ENCODE measurements at regions not wholly inside any gene's neighbourhood (a gene's known extent, or its start where the extent isn't known, plus 50 kb on each side); places are given as distances from the start of the nearest gene placed in this dataset.

DNA sequence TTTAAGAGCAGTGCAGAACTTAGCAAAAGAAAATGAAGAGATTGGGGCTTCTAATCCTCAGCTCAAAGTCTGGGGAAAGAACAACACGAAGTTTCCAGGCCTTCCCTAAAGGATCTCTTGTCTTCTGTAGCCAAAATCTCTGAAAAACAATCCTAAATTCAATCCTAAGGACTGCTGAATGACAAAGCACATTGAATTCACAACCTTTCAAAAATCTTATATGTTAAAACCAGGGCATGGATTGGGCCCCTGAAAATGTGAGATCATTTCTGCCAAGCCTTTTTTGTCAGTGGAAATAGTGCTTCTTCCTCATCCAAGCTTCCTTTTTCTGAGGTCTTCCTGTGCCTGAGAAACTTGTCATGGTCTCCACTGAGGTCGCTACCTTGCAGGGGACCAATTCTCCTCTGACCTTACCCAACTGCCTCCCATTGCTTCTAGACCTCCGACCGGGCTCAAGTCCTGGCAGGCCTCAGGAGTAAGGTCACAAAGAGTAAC is 126.2 kb upstream of the ARID1B start:
- no peak for DNase-seq (ENCODE audit: low read depth in 1 of 2, low spot score in 1 of 2)

DNA sequence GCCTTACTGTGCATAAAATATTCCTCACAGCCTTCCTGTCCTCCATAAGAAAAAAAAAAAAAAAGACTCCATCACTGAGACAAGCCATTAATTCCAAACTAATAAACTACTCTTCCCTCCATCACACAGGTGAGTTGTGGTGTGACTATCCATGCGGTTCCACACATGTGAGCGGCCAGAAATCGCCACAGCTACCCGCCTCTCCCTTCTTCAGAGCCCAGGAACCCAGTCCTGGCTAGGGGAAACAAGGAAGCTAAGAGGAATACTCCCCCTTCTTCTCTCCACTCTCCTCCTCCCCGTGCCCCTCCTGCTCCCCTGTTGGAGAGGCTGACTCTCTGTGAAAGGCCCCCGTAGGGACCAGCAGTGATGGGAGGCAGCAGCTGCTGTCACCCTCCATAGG is 128.6 kb upstream of the ARID1B start:
- DNase-seq (ENCODE audit: low read depth in 1 of 2, low spot score in 1 of 2) = no peak

GRCh38 chr6:156647991-156648390 is 129.2 kb upstream of the ARID1B start:
- no peak for DNase-seq (ENCODE audit: low read depth in 1 of 2, low spot score in 1 of 2)

DNA sequence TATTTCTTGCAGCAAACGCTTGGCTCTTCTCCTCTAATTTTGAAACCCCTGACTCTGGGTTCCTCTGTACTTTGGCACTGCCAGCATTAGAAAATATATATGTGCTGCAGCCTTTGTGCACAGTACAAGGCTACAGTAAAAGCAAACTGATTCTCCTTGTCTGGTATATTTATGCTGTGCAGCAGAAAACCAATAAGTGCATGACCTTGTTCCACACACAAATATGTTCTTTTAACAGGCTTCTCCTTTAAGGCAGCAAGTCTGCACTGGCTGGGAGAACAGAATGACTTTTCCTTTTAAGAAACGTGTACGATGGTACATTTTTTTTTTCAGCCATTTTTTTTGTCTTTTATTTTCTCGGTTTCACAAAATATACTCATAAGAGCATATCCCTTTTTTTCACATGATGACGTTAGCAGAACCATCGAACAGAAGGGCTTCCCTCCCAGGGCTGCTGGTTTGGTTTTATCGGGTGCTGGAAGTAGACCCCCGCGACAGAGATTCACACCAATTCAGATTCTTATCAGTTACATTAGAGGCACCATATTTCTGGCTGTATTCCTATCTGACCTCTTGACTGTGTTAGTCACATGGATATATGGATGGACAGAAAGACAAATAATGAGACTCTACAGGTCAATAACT is 129.9 kb upstream of the ARID1B start:
- DNase-seq (ENCODE audit: low read depth in 1 of 2, low spot score in 1 of 2) = no peak

DNA sequence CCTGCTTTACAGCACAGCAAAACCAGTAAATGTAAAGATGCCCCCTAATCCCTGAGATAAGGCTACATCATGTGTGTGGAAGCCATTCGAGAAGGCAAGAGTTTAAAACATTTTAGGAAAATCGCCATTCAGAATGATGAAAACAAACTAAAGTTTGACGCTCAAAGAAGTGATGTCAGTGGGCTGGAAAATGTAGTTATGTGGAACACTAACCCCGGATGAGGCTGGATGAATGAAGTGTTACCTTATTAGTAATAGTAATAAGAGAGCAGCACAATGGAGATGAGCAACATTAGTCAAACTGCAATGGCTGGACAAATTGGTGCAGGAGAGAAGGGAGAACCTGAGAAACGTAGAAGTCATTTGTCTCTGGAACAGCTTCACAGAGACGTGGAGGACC is 130.7 kb upstream of the ARID1B start:
- DNase-seq (ENCODE audit: low read depth in 1 of 2, low spot score in 1 of 2) = no peak

DNA sequence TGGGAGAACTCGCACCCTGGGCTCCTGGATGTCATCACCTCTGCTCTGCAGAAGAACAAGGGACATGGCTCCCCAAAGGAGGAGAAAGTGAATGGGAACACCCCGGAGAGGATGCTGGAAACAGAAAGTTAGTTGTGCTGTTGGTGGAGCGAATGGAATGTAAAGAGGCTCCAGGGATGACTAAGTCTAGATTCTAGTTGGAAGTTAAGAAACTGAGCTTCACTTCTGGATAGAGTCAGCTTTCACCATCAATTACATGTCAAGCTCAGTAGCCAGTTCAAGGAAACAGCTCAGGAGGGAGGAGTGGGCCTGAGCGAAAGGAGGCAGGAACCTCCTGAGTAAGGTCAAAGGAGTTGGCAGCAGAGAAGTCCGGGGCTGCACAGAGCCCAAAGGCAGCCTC is 132.1 kb upstream of the ARID1B start:
- DNase-seq (ENCODE audit: low read depth in 1 of 2, low spot score in 1 of 2) = no peak

- no peak for DNase-seq (ENCODE audit: low read depth in 1 of 2, low spot score in 1 of 2)
Measured at GRCh38 chr6:156639009-156639721, 138.0 kb upstream of the ARID1B start.

DNA sequence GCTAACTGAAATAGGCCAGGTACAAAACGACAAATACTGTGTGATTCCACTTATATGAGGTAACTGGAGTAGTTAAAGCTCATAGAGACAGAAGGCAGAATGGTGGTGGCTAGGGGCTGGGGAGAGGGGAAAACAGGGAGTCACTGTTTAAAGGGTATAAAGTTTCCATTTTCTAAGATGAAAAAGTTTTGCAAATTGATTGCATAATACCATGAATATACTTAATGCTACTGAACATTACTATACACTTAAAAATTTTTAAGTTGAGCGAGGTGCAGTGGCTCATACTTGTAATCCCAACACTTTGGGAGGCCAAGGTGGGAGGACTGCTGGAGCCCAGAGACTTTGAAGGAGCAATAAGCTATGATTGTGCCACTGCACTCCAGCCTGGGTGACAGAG is 138.6 kb upstream of the ARID1B start:
- DNase-seq (ENCODE audit: low read depth in 1 of 2, low spot score in 1 of 2) = no peak

- no peak for DNase-seq (ENCODE audit: low read depth in 1 of 2, low spot score in 1 of 2)
Measured at GRCh38 chr6:156634951-156635371, 142.2 kb upstream of the ARID1B start.

DNA sequence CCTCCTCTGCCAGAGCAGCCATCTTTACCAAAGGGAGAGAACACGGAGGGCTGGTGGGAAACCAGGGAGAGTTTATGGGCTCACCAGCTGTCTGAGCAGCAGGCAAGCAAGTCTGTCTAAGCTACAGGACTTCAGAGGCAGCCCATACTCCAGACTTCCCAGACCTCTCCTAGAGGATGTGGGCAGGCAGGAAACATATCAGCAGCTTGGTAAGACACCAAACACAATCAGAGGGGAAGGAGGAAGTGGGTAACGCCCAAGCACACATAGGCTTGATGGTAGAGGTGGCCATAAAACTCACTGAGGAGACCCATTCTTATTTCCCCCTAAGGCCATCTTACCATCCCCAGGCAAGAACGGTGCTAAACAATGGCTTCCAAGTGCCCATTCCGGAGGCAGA is 143.1 kb upstream of the ARID1B start:
- no peak for DNase-seq (ENCODE audit: low read depth in 1 of 2, low spot score in 1 of 2)

GRCh38 chr6:156633291-156633690 is 143.9 kb upstream of the ARID1B start:
- no peak for DNase-seq (ENCODE audit: low read depth in 1 of 2, low spot score in 1 of 2)

GRCh38 chr6:156630613-156631302 is 146.4 kb upstream of the ARID1B start:
- DNase-seq (ENCODE audit: low read depth in 1 of 2, low spot score in 1 of 2) = no peak

GRCh38 chr6:156628805-156629204 is 148.4 kb upstream of the ARID1B start:
- DNase-seq (ENCODE audit: low read depth in 1 of 2, low spot score in 1 of 2) = no peak

- DNase-seq (ENCODE audit: low read depth in 1 of 2, low spot score in 1 of 2) = no peak
Measured at GRCh38 chr6:156627524-156627923, 149.7 kb upstream of the ARID1B start.

- DNase-seq (ENCODE audit: low read depth in 1 of 2, low spot score in 1 of 2) = no peak
Measured at GRCh38 chr6:156622185-156622584, 155.0 kb upstream of the ARID1B start.

DNA sequence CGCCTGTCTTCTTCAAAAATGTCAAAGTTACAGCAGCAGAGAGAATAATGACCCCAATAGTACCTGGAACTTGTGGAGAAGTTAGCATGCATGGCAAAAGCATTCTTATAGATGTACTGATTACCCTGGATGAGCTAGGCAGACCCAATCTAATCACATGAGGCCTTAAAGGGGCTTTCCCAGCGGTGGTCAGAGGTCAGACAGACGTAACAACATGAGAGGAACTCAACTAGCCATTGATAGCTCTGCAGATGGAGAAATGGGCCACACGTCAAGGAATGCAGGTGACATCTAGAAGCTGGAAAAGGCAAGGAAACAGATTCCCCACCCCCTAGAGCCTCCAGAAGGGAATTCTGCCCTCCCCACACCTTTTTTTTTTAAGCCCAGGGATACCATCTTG is 156.8 kb upstream of the ARID1B start:
- no peak for DNase-seq (ENCODE audit: low read depth in 1 of 2, low spot score in 1 of 2)

DNA sequence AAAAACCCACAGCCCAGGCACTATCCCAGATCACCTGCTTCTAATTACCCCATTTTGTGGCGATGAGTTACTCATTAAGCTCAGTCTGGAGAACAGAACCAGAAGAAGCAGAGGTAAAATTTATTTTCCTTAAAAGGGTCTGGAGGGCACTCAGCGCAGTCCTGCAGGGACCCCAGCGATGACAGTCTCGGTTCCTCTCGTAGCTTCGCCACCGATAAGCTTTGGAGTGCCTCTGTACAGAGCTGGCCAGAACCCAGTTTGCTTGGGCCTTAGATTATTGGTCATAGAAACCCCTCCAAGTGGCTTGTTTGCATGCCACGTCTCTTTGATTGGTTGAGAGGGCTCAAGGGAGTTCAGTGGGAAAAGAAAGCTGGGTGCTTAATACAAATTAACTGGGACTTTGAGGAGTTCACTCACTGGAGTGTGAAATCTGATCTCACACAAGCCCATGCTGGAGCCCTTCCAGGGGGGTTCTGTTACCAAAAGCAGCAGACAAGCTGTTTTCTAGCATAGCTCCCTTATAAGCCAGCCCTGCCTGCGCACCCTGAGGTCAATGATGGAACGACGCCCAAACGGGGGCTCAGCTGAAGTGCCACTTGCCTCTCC is 158.5 kb upstream of the ARID1B start:
- DNase-seq (ENCODE audit: low read depth in 1 of 2, low spot score in 1 of 2) = no peak

DNA sequence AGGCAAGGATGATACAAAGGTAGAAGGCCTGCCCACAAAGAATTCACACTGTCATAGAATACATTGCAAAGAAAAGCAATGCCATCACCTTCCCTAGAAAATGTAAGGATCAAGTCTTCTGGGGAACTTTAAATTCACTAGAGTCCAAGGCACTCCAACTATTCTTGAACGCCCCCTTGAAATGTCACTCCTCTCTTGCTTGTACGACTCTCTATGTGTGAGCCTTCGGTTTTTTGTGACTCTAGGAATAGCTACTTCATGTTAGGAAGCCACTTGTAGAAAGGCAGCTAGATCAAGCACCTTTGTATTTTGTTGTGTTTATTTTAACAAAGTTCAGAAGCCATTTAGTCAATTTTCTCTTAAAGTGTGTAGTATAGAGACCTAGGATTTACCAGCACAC is 159.2 kb upstream of the ARID1B start:
- DNase-seq (ENCODE audit: low read depth in 1 of 2, low spot score in 1 of 2) = no peak

- DNase-seq (ENCODE audit: low read depth in 1 of 2, low spot score in 1 of 2) = no peak
Measured at GRCh38 chr6:156617376-156617775, 159.8 kb upstream of the ARID1B start.

GRCh38 chr6:156616495-156616894 is 160.7 kb upstream of the ARID1B start:
- DNase-seq (ENCODE audit: low read depth in 1 of 2, low spot score in 1 of 2) = no peak

DNA sequence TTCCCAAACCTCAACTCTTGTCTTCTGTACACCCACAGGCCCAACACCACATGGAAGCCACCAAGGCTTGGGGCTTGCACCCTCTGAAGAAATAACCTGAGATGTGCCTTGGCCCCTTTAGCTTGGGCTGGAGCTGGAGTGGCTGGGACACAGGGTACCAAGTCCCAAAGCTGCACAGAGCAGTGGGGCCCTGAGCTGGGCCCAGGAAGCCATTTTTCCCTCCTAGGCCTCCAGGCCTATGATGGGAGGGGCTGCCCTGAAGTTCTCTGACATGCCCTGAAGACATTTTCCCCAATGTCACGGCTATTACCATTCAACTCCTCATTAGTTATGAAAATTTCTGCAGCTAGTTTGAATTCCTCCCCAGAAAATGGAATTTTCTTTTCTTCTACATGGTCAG is 163.2 kb upstream of the ARID1B start:
- DNase-seq (ENCODE audit: low read depth in 1 of 2, low spot score in 1 of 2) = no peak

- no peak for DNase-seq (ENCODE audit: low read depth in 1 of 2, low spot score in 1 of 2)
Measured at GRCh38 chr6:156612361-156612760, 164.8 kb upstream of the ARID1B start.
